Endothelial cell of umbilical vein (primary cell): ENCODE measurements at regions not wholly inside any gene's neighbourhood (a gene's known extent, or its start where the extent isn't known, plus 50 kb on each side); places are given as distances from the start of the nearest gene placed in this dataset.

Source experiments
- BruUV-seq: library from RNA; stranded (reverse); fragments of 400-500 nt; replicated peaks from 2 replicates; lab custom pipeline; 2021; lab: Mats Ljungman, UMichigan
- CTCF ChIA-PET: fragments of 300-600, 350-600 bp; sonication (Branson Sonifier 250); formaldehyde crosslinking; loops from one replicate; lab custom pipeline; 2021; ENCODE audit warnings: antibody characterized with exemption, inconsistent platforms; lab: Charles Lee
- POLR2A ChIA-PET: fragments of 300-600, 350-600 bp; sonication (Branson Sonifier 250); formaldehyde crosslinking; loops from one replicate; lab custom pipeline; 2021; ENCODE audit warnings: antibody characterized with exemption, inconsistent platforms; lab: Charles Lee
- DNase-seq: peaks from one replicate; pipeline ENCODE4 v3.0.0-alpha.2; 2011; ENCODE audit warnings: low read depth, low spot score
- FAIRE-seq: peaks from 2 replicates; lab custom pipeline; 2011; peaks lifted over from hg19 to GRCh38; lab: Jason Lieb, UNC
- H2AFZ ChIP-seq: 2 replicates; pipeline ENCODE4 v1.6.0; 2012; ENCODE audit warnings: low read depth, low read length, control low read depth, inconsistent platforms
- H3K27ac ChIP-seq: 2 replicates; pipeline ENCODE4 v1.5.1; 2011; ENCODE audit warnings: low read depth, mild to moderate bottlenecking, control low read depth, low read length, moderate library complexity; ENCODE audit not compliant: insufficient read depth
- H3K27me3 ChIP-seq, 2 experiments: 2 replicates each; pipeline versions ENCODE4 v1.6.0 to v1.6.1; 2011; ENCODE audit warnings: low read length in 2 of 2, mixed read lengths in 1 of 2; ENCODE audit not compliant: control insufficient read depth in 2 of 2, insufficient read depth in 2 of 2
- H3K36me3 ChIP-seq, 2 experiments: 2 replicates in 1 of 2; 3 replicates in 1 of 2; pipeline ENCODE4 v1.5.1; 2011; ENCODE audit warnings: low read length in 2 of 2, mild to moderate bottlenecking in 1 of 2, moderate library complexity in 1 of 2; ENCODE audit not compliant: control insufficient read depth in 2 of 2, insufficient read depth in 2 of 2; ENCODE audit errors: extremely low read depth in 1 of 2
- H3K4me1 ChIP-seq: 3 replicates; pipeline ENCODE4 v1.5.1; 2011; ENCODE audit warnings: mild to moderate bottlenecking, low read length; ENCODE audit not compliant: control insufficient read depth, insufficient read depth; ENCODE audit errors: extremely low read depth
- H3K4me2 ChIP-seq: 2 replicates; pipeline ENCODE4 v1.6.1; 2011; ENCODE audit warnings: low read length, control low read depth, mixed read lengths; ENCODE audit not compliant: insufficient read depth
- H3K4me3 ChIP-seq, 3 experiments: fragments of 200-600 bp in 1 of 3; sonication (generic), shearing (Covaris generic) in 1 of 3; replicated peaks in 1 of 3; 2 replicates each; pipeline ENCODE4 v1.5.1; 2011 to 2016; ENCODE audit warnings: control low read depth in 3 of 3, low read length in 3 of 3, mild to moderate bottlenecking in 2 of 3, inconsistent platforms in 1 of 3, low read depth in 1 of 3, moderate library complexity in 1 of 3; ENCODE audit not compliant: insufficient read depth in 1 of 3
- H3K79me2 ChIP-seq: 2 replicates; pipeline ENCODE4 v1.6.0; 2012; ENCODE audit warnings: low read length, inconsistent platforms; ENCODE audit not compliant: control insufficient read depth, insufficient read depth
- H3K9ac ChIP-seq: replicated peaks from 2 replicates; pipeline ENCODE3; 2011; ENCODE audit warnings: low read length, control low read depth; ENCODE audit not compliant: insufficient read depth; ENCODE audit errors: extremely low read depth
- H3K9me1 ChIP-seq: replicated peaks from 3 replicates; pipeline ENCODE4 v1.6.0; 2011; ENCODE audit warnings: mild to moderate bottlenecking, low read length; ENCODE audit not compliant: control insufficient read depth, insufficient read depth; ENCODE audit errors: extremely low read depth
- H3K9me3 ChIP-seq: replicated peaks from 2 replicates; pipeline ENCODE4 v1.5.1; 2012; ENCODE audit warnings: low read length, inconsistent platforms; ENCODE audit not compliant: control insufficient read depth, insufficient read depth
- H4K20me1 ChIP-seq: replicated peaks from 2 replicates; pipeline ENCODE3; 2011; ENCODE audit warnings: mild to moderate bottlenecking, low read length; ENCODE audit not compliant: control insufficient read depth, insufficient read depth; ENCODE audit errors: extremely low read depth
- CTCF ChIP-seq, 2 donors: IDR thresholded peaks; 1 replicate in 1 of 2; 2 replicates in 1 of 2; pipeline ENCODE4 v1.5.1; 2011; ENCODE audit warnings: low read length in 2 of 2, mild to moderate bottlenecking in 2 of 2, moderate library complexity in 2 of 2, control low read depth in 1 of 2, inconsistent platforms in 1 of 2, low read depth in 1 of 2; ENCODE audit not compliant: insufficient read depth in 1 of 2; ENCODE audit errors: extremely low read depth in 1 of 2
- EZH2 ChIP-seq: IDR thresholded peaks from 2 replicates; pipeline ENCODE4 v1.6.1; 2012; ENCODE audit warnings: borderline replicate concordance, low read depth, mild to moderate bottlenecking, moderate library complexity, low read length, inconsistent platforms; ENCODE audit not compliant: severe bottlenecking
- FOS ChIP-seq: IDR thresholded peaks from 2 replicates; pipeline ENCODE4 v1.6.1; 2011; ENCODE audit warnings: mild to moderate bottlenecking, low read length, moderate library complexity, borderline replicate concordance; ENCODE audit not compliant: insufficient read depth
- GATA2 ChIP-seq: IDR thresholded peaks from 2 replicates; pipeline ENCODE4 v1.7.0; 2011; ENCODE audit warnings: low read depth, mild to moderate bottlenecking, moderate library complexity, mixed read lengths, low read length; ENCODE audit not compliant: insufficient read length, insufficient read depth
- JUN ChIP-seq: IDR thresholded peaks from 2 replicates; pipeline ENCODE4 v1.6.1; 2011; ENCODE audit warnings: borderline replicate concordance, low read depth; ENCODE audit not compliant: insufficient read length, insufficient read depth
- MAX ChIP-seq: IDR thresholded peaks from 2 replicates; pipeline ENCODE4 v1.6.1; 2011; ENCODE audit not compliant: insufficient read depth, insufficient read length
- MYC ChIP-seq: IDR thresholded peaks from one replicate; pipeline ENCODE4 v1.6.1; 2011; ENCODE audit warnings: mild to moderate bottlenecking, low read depth, low read length
- POLR2A ChIP-seq: IDR thresholded peaks from 2 replicates; pipeline ENCODE4 v1.6.1; 2012; ENCODE audit warnings: low read depth, mild to moderate bottlenecking, control low read depth, low read length
- POLR2AphosphoS5 ChIP-seq: IDR thresholded peaks from 2 replicates; pipeline ENCODE4 v1.6.1; 2012; ENCODE audit warnings: low read depth, mild to moderate bottlenecking, control low read depth, low read length, moderate library complexity; ENCODE audit not compliant: insufficient read depth
- dilution Hi-C: fragments of 300-500 bp; cut with MboI; formaldehyde crosslinking; loops from one replicate; pipeline ENCODE4 v1.15.0; 2019; ENCODE audit warnings: low sequenced_read_pairs; ENCODE audit not compliant: extremely low pct_ligation_motif_present
- intact Hi-C: fragments of 100-400 bp; cut with micrococcal nuclease; formaldehyde crosslinking; loops from one replicate; pipeline ENCODE4 v1.10.0; 2022

GRCh38 chr11:105282658-105283057, 143.1 kb upstream of the CARD18 start:
- dilution Hi-C loops = no loop called here
- no peak overlapping the region for H3K27ac ChIP-seq
- no peaks in the 10 kb centered on the region for H3K9me3 ChIP-seq
- H4K20me1 ChIP-seq = no peaks in the 10 kb centered on the region
- FAIRE-seq (no peak), DNase-seq (no peak)
- no peaks in the 10 kb centered on the region for H3K9me1 ChIP-seq
- no peaks in the 10 kb centered on the region for H3K27me3 ChIP-seq
- ChIA-PET POLR2A (no interaction called here), CTCF (interaction anchor here (1.0 kb wide), 1 partner anchor 10 kb away, joined by 3 read pairs; no protein-coding TSS in a partner anchor)
- TF ChIP-seq GATA2 = no peak
- TF ChIP-seq POLR2A = no peak
- no peak for TF ChIP-seq JUN
- no peak for TF ChIP-seq EZH2
- TF ChIP-seq CTCF (IDR thresholded peaks at IDR 0.05; ENCODE audit: extremely low read depth in 1 of 2, insufficient read depth in 1 of 2, low read depth in 1 of 2, low read length in 2 of 2) = no peak
- TF ChIP-seq MYC = no peak
- TF ChIP-seq MAX = no peak
- no peak for TF ChIP-seq FOS
- TF ChIP-seq POLR2AphosphoS5 = no peak
- no peak overlapping the region for H3K4me2 ChIP-seq
- H3K4me3 ChIP-seq = no peak overlapping the region
- no peaks in the 10 kb centered on the region for H3K36me3 ChIP-seq
- H3K4me1 ChIP-seq = no peaks in the 10 kb centered on the region
- BruUV-seq = no TSS peak
- H3K79me2 ChIP-seq = no peaks in the 10 kb centered on the region
- no peak overlapping the region for H2AFZ ChIP-seq
- no peak overlapping the region for H3K9ac ChIP-seq
- intact Hi-C loops = no loop called here
